SK-N-SH (cell line): ENCODE measurements at regions not wholly inside any gene's neighbourhood (a gene's known extent, or its start where the extent isn't known, plus 50 kb on each side); places are given as distances from the start of the nearest gene placed in this dataset.

ENCODE experiments used
- CTCF ChIA-PET: fragments of 300-600, 350-600 bp; formaldehyde crosslinking; extraction: SDS; loops from one replicate; lab custom pipeline; 2021; lab: Yijun Ruan, JAX
- POLR2A ChIA-PET: fragments of 350-600 bp; sonication (Branson Sonifier 250); formaldehyde crosslinking; extraction: SDS; loops from one replicate; lab custom pipeline; 2020; ENCODE audit warnings: antibody characterized with exemption, inconsistent platforms; lab: Yijun Ruan, JAX
- DNase-seq: peaks from one replicate; pipeline ENCODE4 v3.0.0; 2012
- H2AFZ ChIP-seq: fragments of 200-600 bp; sonication (generic); 2 replicates; pipeline ENCODE4 v1.8.1; 2016; ENCODE audit warnings: antibody characterized with exemption, mild to moderate bottlenecking, low read depth
- H3F3A ChIP-seq: fragments of 200-600 bp; sonication (generic); replicated peaks from 2 replicates; pipeline ENCODE3; 2016; ENCODE audit warnings: antibody characterized with exemption, mild to moderate bottlenecking; ENCODE audit not compliant: insufficient read depth
- H3K27ac ChIP-seq, 2 experiments: fragments of 200-500 bp in 1 of 2; fragments of 200-600 bp in 1 of 2; sonication (Bioruptor generic) in 1 of 2; sonication (generic), shearing (Covaris generic) in 1 of 2; 2 replicates each; pipeline versions ENCODE4 v1.5.1 to v1.6.1; 2014 to 2016; ENCODE audit warnings: low read depth in 2 of 2, inconsistent platforms in 1 of 2, low read length in 1 of 2, mild to moderate bottlenecking in 1 of 2, mixed read lengths in 1 of 2
- H3K27me3 ChIP-seq: fragments of 200-600 bp; sonication (generic), shearing (Covaris generic); 2 replicates; pipeline ENCODE4 v1.6.1; 2016; ENCODE audit warnings: mixed run types; ENCODE audit not compliant: insufficient read depth
- H3K36me3 ChIP-seq, 2 experiments: fragments of 200-500 bp in 1 of 2; fragments of 200-600 bp in 1 of 2; sonication (Bioruptor generic) in 1 of 2; sonication (generic) in 1 of 2; replicated peaks in 1 of 2; 2 replicates each; pipeline versions ENCODE3 to v1.5.1; 2014 to 2016; ENCODE audit warnings: low read length in 1 of 2, mild to moderate bottlenecking in 1 of 2; ENCODE audit not compliant: insufficient read depth in 2 of 2, control insufficient read depth in 1 of 2
- H3K4me1 ChIP-seq, 2 experiments: fragments of 200-500 bp in 1 of 2; fragments of 200-600 bp in 1 of 2; sonication (Bioruptor generic) in 1 of 2; sonication (generic), shearing (Covaris generic) in 1 of 2; 2 replicates each; pipeline versions ENCODE4 v1.5.1 to v1.6.1; 2014 to 2016; ENCODE audit warnings: low read depth in 1 of 2, low read length in 1 of 2, mixed run types in 1 of 2; ENCODE audit not compliant: insufficient read depth in 2 of 2, control insufficient read depth in 1 of 2
- H3K4me2 ChIP-seq: fragments of 200-600 bp; sonication (generic), shearing (Covaris generic); 2 replicates; pipeline ENCODE4 v1.6.1; 2017; ENCODE audit warnings: mixed run types
- H3K4me3 ChIP-seq, 2 experiments: fragments of 200-500 bp in 1 of 2; fragments of 200-600 bp in 1 of 2; sonication (Bioruptor generic) in 1 of 2; sonication (generic), shearing (Covaris generic) in 1 of 2; 2 replicates each; pipeline versions ENCODE4 v1.5.1 to v1.8.1; 2014 to 2016; ENCODE audit warnings: low read depth in 2 of 2, inconsistent platforms in 1 of 2, low read length in 1 of 2, mild to moderate bottlenecking in 1 of 2, mixed read lengths in 1 of 2, moderate library complexity in 1 of 2
- H3K79me2 ChIP-seq: fragments of 200-600 bp; sonication (generic); 2 replicates; pipeline ENCODE4 v1.8.1; 2017; ENCODE audit warnings: mild to moderate bottlenecking; ENCODE audit not compliant: insufficient read depth
- H3K9ac ChIP-seq: fragments of 200-600 bp; sonication (generic); 2 replicates; pipeline ENCODE4 v1.6.1; 2017; ENCODE audit warnings: mixed run types
- H3K9me2 ChIP-seq: fragments of 200-600 bp; sonication (generic); 2 replicates; pipeline ENCODE4 v1.6.1; 2017; ENCODE audit warnings: mixed run types
- H3K9me3 ChIP-seq: fragments of 200-600 bp; sonication (generic); 2 replicates; pipeline ENCODE4 v1.6.1; 2017; ENCODE audit warnings: mixed run types, mild to moderate bottlenecking, moderate library complexity
- H4K20me1 ChIP-seq: fragments of 200-600 bp; sonication (generic); 2 replicates; pipeline ENCODE4 v1.6.1; 2017; ENCODE audit warnings: mild to moderate bottlenecking, mixed run types; ENCODE audit not compliant: insufficient read depth
- CHD2 ChIP-seq: fragments of 150-350 bp; IDR thresholded peaks from 2 replicates; pipeline ENCODE4 v1.6.1; 2018; ENCODE audit warnings: low read length; ENCODE audit not compliant: partially characterized antibody
- ELF1 ChIP-seq: IDR thresholded peaks from 2 replicates; pipeline ENCODE4 v1.4.0; 2012
- EZH2phosphoT487 ChIP-seq: fragments of 200-600 bp; sonication (generic); IDR thresholded peaks from 2 replicates; pipeline ENCODE4 v1.6.1; 2017; ENCODE audit warnings: low read depth, mixed run types, mild to moderate bottlenecking, antibody characterized with exemption, moderate library complexity, borderline replicate concordance
- FOSL2 ChIP-seq: IDR thresholded peaks from 2 replicates; pipeline ENCODE4 v1.4.0; 2012; ENCODE audit warnings: low read depth, mild to moderate bottlenecking, moderate library complexity, borderline replicate concordance
- FOXJ3 ChIP-seq: sonication (generic); formaldehyde crosslinking; IDR thresholded peaks from 2 replicates; pipeline ENCODE4 v1.5.1; 2020; ENCODE audit warnings: mild to moderate bottlenecking, missing genetic modification reagents
- GATA2 ChIP-seq: sonication (generic); formaldehyde crosslinking; IDR thresholded peaks from 2 replicates; pipeline ENCODE4 v1.5.0; 2020; ENCODE audit warnings: mild to moderate bottlenecking, missing genetic modification reagents
- JUND ChIP-seq: IDR thresholded peaks from 2 replicates; pipeline ENCODE4 v1.4.0; 2012
- MAX ChIP-seq: IDR thresholded peaks from 2 replicates; pipeline ENCODE4 v1.4.0; 2012; ENCODE audit warnings: low read depth
- MXI1 ChIP-seq: IDR thresholded peaks from 2 replicates; pipeline ENCODE4 v1.6.1; 2012; ENCODE audit warnings: mild to moderate bottlenecking, low read depth, low read length, improper control_type of control experiment
- NFIC ChIP-seq: IDR thresholded peaks from 2 replicates; pipeline ENCODE4 v1.4.0; 2012; ENCODE audit warnings: borderline replicate concordance
- NRF1 ChIP-seq: IDR thresholded peaks from 2 replicates; pipeline ENCODE4 v1.6.1; 2012; ENCODE audit warnings: low read depth, mild to moderate bottlenecking, low read length
- POLR2AphosphoS5 ChIP-seq: IDR thresholded peaks from 2 replicates; pipeline ENCODE4 v1.6.1; 2012; ENCODE audit warnings: low read depth, low read length
- RXRA ChIP-seq: IDR thresholded peaks from 2 replicates; pipeline ENCODE4 v1.4.0; 2012; ENCODE audit warnings: low read depth, mild to moderate bottlenecking, borderline replicate concordance
- TAF1 ChIP-seq: IDR thresholded peaks from 2 replicates; pipeline ENCODE4 v1.6.1; 2012; ENCODE audit warnings: low read depth, mild to moderate bottlenecking, low read length, moderate library complexity, borderline replicate concordance
- USF2 ChIP-seq: fragments of 150-350 bp; IDR thresholded peaks from 2 replicates; pipeline ENCODE4 v1.6.1; 2017; ENCODE audit warnings: antibody characterized with exemption, low read length, low read depth, borderline replicate concordance
- YY1 ChIP-seq: IDR thresholded peaks from 2 replicates; pipeline ENCODE4 v1.4.0; 2012; ENCODE audit warnings: low read depth, mild to moderate bottlenecking
- WGBS: methylation state at CpG from one replicate; pipeline ENCODE4 v1.1.6; 2017; ENCODE audit warnings: low lambda C conversion rate; 5-methylcytosine and 5-hydroxymethylcytosine counted together
- TF ChIP-seq, protein P1 (sequence below): IDR thresholded peaks from 2 replicates; pipeline ENCODE4 v1.6.1; 2012; ENCODE audit warnings: mild to moderate bottlenecking, low read depth, low read length, moderate library complexity
- TF ChIP-seq, protein P2 (sequence below): IDR thresholded peaks from 2 replicates; pipeline ENCODE4; 2012

- no peak for DNase-seq
- H4K20me1 ChIP-seq, result no peaks in the 10 kb centered on the region
- CTCF ChIA-PET, result interaction anchor here (1.0 to 2.0 kb wide), 2 partner anchors 14 to 20 kb away, joined by 4 to 5 read pairs; no protein-coding TSS in a partner anchor
- H2AFZ ChIP-seq, result no peak overlapping the region
- TF ChIP-seq YY1, result no peak
- TF ChIP-seq NFIC, result no peak
- TF ChIP-seq FOXJ3 (CRISPR knock-in tag), result no peak
- TF ChIP-seq FOSL2, result no peak
- TF ChIP-seq, protein P1, sequence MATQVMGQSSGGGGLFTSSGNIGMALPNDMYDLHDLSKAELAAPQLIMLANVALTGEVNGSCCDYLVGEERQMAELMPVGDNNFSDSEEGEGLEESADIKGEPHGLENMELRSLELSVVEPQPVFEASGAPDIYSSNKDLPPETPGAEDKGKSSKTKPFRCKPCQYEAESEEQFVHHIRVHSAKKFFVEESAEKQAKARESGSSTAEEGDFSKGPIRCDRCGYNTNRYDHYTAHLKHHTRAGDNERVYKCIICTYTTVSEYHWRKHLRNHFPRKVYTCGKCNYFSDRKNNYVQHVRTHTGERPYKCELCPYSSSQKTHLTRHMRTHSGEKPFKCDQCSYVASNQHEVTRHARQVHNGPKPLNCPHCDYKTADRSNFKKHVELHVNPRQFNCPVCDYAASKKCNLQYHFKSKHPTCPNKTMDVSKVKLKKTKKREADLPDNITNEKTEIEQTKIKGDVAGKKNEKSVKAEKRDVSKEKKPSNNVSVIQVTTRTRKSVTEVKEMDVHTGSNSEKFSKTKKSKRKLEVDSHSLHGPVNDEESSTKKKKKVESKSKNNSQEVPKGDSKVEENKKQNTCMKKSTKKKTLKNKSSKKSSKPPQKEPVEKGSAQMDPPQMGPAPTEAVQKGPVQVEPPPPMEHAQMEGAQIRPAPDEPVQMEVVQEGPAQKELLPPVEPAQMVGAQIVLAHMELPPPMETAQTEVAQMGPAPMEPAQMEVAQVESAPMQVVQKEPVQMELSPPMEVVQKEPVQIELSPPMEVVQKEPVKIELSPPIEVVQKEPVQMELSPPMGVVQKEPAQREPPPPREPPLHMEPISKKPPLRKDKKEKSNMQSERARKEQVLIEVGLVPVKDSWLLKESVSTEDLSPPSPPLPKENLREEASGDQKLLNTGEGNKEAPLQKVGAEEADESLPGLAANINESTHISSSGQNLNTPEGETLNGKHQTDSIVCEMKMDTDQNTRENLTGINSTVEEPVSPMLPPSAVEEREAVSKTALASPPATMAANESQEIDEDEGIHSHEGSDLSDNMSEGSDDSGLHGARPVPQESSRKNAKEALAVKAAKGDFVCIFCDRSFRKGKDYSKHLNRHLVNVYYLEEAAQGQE, result no peak
- no peak for TF ChIP-seq CHD2
- TF ChIP-seq USF2, result no peak
- TF ChIP-seq RXRA, result no peak
- TF ChIP-seq GATA2 (CRISPR knock-in tag), result no peak
- TF ChIP-seq EZH2phosphoT487, result no peak
- no peak for TF ChIP-seq TAF1
- TF ChIP-seq JUND, result no peak
- TF ChIP-seq ELF1, result no peak
- TF ChIP-seq MXI1, result no peak
- TF ChIP-seq, protein P2, sequence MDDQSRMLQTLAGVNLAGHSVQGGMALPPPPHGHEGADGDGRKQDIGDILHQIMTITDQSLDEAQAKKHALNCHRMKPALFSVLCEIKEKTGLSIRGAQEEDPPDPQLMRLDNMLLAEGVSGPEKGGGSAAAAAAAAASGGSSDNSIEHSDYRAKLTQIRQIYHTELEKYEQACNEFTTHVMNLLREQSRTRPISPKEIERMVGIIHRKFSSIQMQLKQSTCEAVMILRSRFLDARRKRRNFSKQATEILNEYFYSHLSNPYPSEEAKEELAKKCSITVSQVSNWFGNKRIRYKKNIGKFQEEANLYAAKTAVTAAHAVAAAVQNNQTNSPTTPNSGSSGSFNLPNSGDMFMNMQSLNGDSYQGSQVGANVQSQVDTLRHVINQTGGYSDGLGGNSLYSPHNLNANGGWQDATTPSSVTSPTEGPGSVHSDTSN, result no peak
- TF ChIP-seq POLR2AphosphoS5, result no peak
- no peak for TF ChIP-seq MAX
- TF ChIP-seq NRF1, result no peak
- H3F3A ChIP-seq, result no peaks in the 10 kb centered on the region
- H3K36me3 ChIP-seq, result no peaks in the 10 kb centered on the region
- no peaks in the 10 kb centered on the region for H3K9me3 ChIP-seq
- H3K4me1 ChIP-seq, result peaks cover 0 to 11% of the 10 kb centered on the region in 2 experiments; a peak in 2 of 4 replicates
- 63% methylated on average over 3 of the region's 3 CpGs for WGBS
- H3K9ac ChIP-seq, result no peak overlapping the region
- no peak overlapping the region for H3K4me3 ChIP-seq
- H3K9me2 ChIP-seq, result no peaks in the 10 kb centered on the region
- no peaks in the 10 kb centered on the region for H3K79me2 ChIP-seq
- H3K27ac ChIP-seq, result no peak overlapping the region
- no peak overlapping the region for H3K4me2 ChIP-seq
- POLR2A ChIA-PET, result no interaction called here
- H3K27me3 ChIP-seq, result no peaks in the 10 kb centered on the region
Observed at GRCh38 chr16:17947637-17948036, 388.9 kb downstream of the NPIPA8 start.
